Breast epithelium (tissue), 4 donors: ENCODE measurements at regions not wholly inside any gene's neighbourhood (a gene's known extent, or its start where the extent isn't known, plus 50 kb on each side); places are given as distances from the start of the nearest gene placed in this dataset.

Source experiments
- DNase-seq, 2 donors: peaks; one replicate each; pipeline ENCODE4 v3.0.0-alpha.2; 2019; ENCODE audit warnings: low spot score in 2 of 2
- H3K27ac ChIP-seq, 2 donors: fragments of 200-600 bp; sonication (generic) in 1 of 2; one replicate each; pipeline ENCODE4 v1.5.1; 2016 to 2019; ENCODE audit warnings: mild to moderate bottlenecking in 1 of 2
- H3K27me3 ChIP-seq, 2 donors: fragments of 200-600 bp; sonication (generic) in 1 of 2; one replicate each; pipeline versions ENCODE4 v1.5.1 to v1.6.0; 2017 to 2019; ENCODE audit warnings: control low read depth in 1 of 2, mild to moderate bottlenecking in 1 of 2
- H3K36me3 ChIP-seq: fragments of 200-600 bp; one replicate; pipeline ENCODE4 v1.5.1; 2019
- H3K4me1 ChIP-seq, 2 donors: fragments of 200-600 bp; sonication (generic); one replicate each; pipeline ENCODE4 v1.5.1; 2016 to 2019; ENCODE audit warnings: control low read depth in 1 of 2
- H3K4me3 ChIP-seq, 3 donors: fragments of 200-600 bp; sonication (generic); 1 replicate in 2 of 3; 2 replicates in 1 of 3; pipeline ENCODE4 v1.5.1; 2016 to 2019; ENCODE audit warnings: mild to moderate bottlenecking in 3 of 3, moderate library complexity in 2 of 3
- H3K9me3 ChIP-seq, 2 donors: fragments of 200-600 bp; sonication (generic) in 1 of 2; one replicate each; pipeline ENCODE4 v1.5.1; 2016 to 2019; ENCODE audit warnings: control low read depth in 1 of 2
- CTCF ChIP-seq, 3 donors: fragments of 450-650 bp; IDR thresholded peaks; one replicate each; pipeline ENCODE4 v1.5.1; 2016 to 2017; ENCODE audit warnings: antibody characterized with exemption in 3 of 3, mild to moderate bottlenecking in 3 of 3, moderate library complexity in 3 of 3
- POLR2A ChIP-seq: fragments of 450-650 bp; IDR thresholded peaks from one replicate; pipeline ENCODE4 v1.6.1; 2016; ENCODE audit warnings: antibody characterized with exemption, mild to moderate bottlenecking, moderate library complexity
- POLR2AphosphoS5 ChIP-seq, 3 donors: sonication (generic); formaldehyde crosslinking; IDR thresholded peaks; one replicate each; pipeline ENCODE4 v1.6.1; 2017; ENCODE audit warnings: antibody characterized with exemption in 3 of 3
- intact Hi-C: fragments of 100-400 bp; cut with DNase I; formaldehyde crosslinking; loops from one replicate; pipeline ENCODE4 v1.15.1; 2023; ENCODE audit warnings: low total_unique reads

- H3K27ac ChIP-seq: no peak overlapping the region
- DNase-seq: no peak
- H3K9me3 ChIP-seq: no peaks in the 10 kb centered on the region
- no peaks in the 10 kb centered on the region for H3K4me1 ChIP-seq
- H3K4me3 ChIP-seq: no peak overlapping the region
- TF ChIP-seq CTCF (IDR thresholded peaks at IDR 0.05) (no peak), POLR2AphosphoS5 (IDR thresholded peaks at IDR 0.05) (no peak)
- H3K36me3 ChIP-seq: no peaks in the 10 kb centered on the region
- no peaks in the 10 kb centered on the region for H3K27me3 ChIP-seq
- intact Hi-C loops: no loop called here
These were observed 63.5 kb downstream of the TANC2 start for GRCh38 chr17:63029541-63029940.

- TF ChIP-seq POLR2A: no peak
- no peak for TF ChIP-seq CTCF (IDR thresholded peaks at IDR 0.05)
- TF ChIP-seq POLR2AphosphoS5 (IDR thresholded peaks at IDR 0.05): no peak
- Histone ChIP-seq H3K36me3 (no peaks in the 10 kb centered on the region), H3K4me1 (no peaks in the 10 kb centered on the region), H3K27ac (no peak overlapping the region), H3K4me3 (no peak overlapping the region), H3K9me3 (no peaks in the 10 kb centered on the region), H3K27me3 (no peaks in the 10 kb centered on the region)
- intact Hi-C loops: no loop called here
- no peak for DNase-seq
These were observed 66.1 kb downstream of the TANC2 start for GRCh38 chr17:63032142-63032541.

GRCh38 chr17:63033142-63033541 is 67.1 kb downstream of the TANC2 start:
- Histone ChIP-seq H3K27ac (no peak overlapping the region), H3K36me3 (no peaks in the 10 kb centered on the region), H3K27me3 (no peaks in the 10 kb centered on the region), H3K9me3 (no peaks in the 10 kb centered on the region), H3K4me3 (no peak overlapping the region), H3K4me1 (no peaks in the 10 kb centered on the region)
- TF ChIP-seq POLR2AphosphoS5 (IDR thresholded peaks at IDR 0.05) (no peak), CTCF (IDR thresholded peaks at IDR 0.05) (no peak), POLR2A (no peak)
- intact Hi-C loops: no loop called here
- DNase-seq: no peak

GRCh38 chr17:63035271-63035670 is 69.2 kb downstream of the TANC2 start:
- Histone ChIP-seq H3K27ac (no peak overlapping the region), H3K36me3 (no peaks in the 10 kb centered on the region), H3K27me3 (no peaks in the 10 kb centered on the region), H3K4me3 (no peak overlapping the region), H3K4me1 (no peaks in the 10 kb centered on the region), H3K9me3 (no peaks in the 10 kb centered on the region)
- intact Hi-C loops: no loop called here
- DNase-seq: no peak
- TF ChIP-seq POLR2AphosphoS5 (IDR thresholded peaks at IDR 0.05) (no peak), CTCF (IDR thresholded peaks at IDR 0.05) (no peak), POLR2A (no peak)

- no peak for DNase-seq
- intact Hi-C loops: no loop called here
- Histone ChIP-seq H3K27ac (no peak overlapping the region), H3K4me3 (no peak overlapping the region), H3K9me3 (no peaks in the 10 kb centered on the region), H3K27me3 (no peaks in the 10 kb centered on the region), H3K36me3 (no peaks in the 10 kb centered on the region), H3K4me1 (no peaks in the 10 kb centered on the region)
- TF ChIP-seq POLR2AphosphoS5 (IDR thresholded peaks at IDR 0.05) (no peak), POLR2A (no peak), CTCF (IDR thresholded peaks at IDR 0.05) (no peak)
These were observed 69.7 kb downstream of the TANC2 start for GRCh38 chr17:63035695-63036094.
